ENCODE measurements at regions not wholly inside any gene's neighbourhood (a gene's known extent, or its start where the extent isn't known, plus 50 kb on each side); places are given as distances from the start of the nearest gene placed in this dataset.

DNA sequence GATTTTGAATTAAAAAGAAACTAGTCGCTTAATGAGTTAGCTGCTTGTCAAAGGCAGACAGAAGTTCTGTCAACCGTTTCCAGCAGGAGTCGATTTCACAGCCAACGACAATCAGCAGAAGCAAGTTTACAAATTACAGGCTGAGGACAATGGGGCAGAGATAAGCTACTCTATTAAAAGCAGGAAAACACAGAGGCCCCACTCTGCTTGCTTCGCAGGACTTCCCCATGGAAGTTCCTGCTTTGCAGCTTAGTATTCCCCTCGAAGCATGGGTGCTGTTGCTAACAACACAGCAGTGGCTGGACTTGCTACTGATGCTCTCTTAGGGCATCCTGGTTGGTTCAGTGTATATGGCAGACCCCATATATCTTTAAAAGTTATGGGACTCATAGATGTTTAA, 50.8 kb upstream of the KLF6 start (continued):
- TF ChIP-seq, protein P1, sequence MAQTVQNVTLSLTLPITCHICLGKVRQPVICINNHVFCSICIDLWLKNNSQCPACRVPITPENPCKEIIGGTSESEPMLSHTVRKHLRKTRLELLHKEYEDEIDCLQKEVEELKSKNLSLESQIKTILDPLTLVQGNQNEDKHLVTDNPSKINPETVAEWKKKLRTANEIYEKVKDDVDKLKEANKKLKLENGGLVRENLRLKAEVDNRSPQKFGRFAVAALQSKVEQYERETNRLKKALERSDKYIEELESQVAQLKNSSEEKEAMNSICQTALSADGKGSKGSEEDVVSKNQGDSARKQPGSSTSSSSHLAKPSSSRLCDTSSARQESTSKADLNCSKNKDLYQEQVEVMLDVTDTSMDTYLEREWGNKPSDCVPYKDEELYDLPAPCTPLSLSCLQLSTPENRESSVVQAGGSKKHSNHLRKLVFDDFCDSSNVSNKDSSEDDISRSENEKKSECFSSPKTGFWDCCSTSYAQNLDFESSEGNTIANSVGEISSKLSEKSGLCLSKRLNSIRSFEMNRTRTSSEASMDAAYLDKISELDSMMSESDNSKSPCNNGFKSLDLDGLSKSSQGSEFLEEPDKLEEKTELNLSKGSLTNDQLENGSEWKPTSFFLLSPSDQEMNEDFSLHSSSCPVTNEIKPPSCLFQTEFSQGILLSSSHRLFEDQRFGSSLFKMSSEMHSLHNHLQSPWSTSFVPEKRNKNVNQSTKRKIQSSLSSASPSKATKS (CRISPR knock-in tag; IDR thresholded peaks at IDR 0.05), result no peak
- TF ChIP-seq STAG1 (CRISPR knock-in tag; IDR thresholded peaks at IDR 0.05; ENCODE audit: borderline replicate concordance) (no peak), RBM22 (IDR thresholded peaks at IDR 0.05; ENCODE audit: low read depth, low read length, poor library complexity, severe bottlenecking) (no peak), RUNX1 (IDR thresholded peaks at IDR 0.05; ENCODE audit: low read depth) (no peak), TCF3 (CRISPR knock-in tag; IDR thresholded peaks at IDR 0.05) (peak; percentile 46), MTA2 (IDR thresholded peaks at IDR 0.05; ENCODE audit: low read depth) (no peak), KLF16 (IDR thresholded peaks at IDR 0.05) (no peak), ZC3H11A (IDR thresholded peaks at IDR 0.05; ENCODE audit: low read depth, low read length) (no peak), ZC3H8 (IDR thresholded peaks at IDR 0.05) (no peak), BDP1 (IDR thresholded peaks at IDR 0.05; ENCODE audit: insufficient read depth, insufficient read length) (no peak), DACH1 (IDR thresholded peaks at IDR 0.05; ENCODE audit: partially characterized antibody) (no peak)
- TF ChIP-seq, protein P2, sequence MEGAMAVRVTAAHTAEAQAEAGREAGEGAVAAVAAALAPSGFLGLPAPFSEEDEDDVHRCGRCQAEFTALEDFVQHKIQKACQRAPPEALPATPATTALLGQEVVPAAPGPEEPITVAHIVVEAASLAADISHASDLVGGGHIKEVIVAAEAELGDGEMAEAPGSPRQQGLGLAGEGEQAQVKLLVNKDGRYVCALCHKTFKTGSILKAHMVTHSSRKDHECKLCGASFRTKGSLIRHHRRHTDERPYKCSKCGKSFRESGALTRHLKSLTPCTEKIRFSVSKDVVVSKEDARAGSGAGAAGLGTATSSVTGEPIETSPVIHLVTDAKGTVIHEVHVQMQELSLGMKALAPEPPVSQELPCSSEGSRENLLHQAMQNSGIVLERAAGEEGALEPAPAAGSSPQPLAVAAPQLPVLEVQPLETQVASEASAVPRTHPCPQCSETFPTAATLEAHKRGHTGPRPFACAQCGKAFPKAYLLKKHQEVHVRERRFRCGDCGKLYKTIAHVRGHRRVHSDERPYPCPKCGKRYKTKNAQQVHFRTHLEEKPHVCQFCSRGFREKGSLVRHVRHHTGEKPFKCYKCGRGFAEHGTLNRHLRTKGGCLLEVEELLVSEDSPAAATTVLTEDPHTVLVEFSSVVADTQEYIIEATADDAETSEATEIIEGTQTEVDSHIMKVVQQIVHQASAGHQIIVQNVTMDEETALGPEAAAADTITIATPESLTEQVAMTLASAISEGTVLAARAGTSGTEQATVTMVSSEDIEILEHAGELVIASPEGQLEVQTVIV (CRISPR knock-in tag; IDR thresholded peaks at IDR 0.05; ENCODE audit: borderline replicate concordance), result no peak
- TF ChIP-seq, protein P3, sequence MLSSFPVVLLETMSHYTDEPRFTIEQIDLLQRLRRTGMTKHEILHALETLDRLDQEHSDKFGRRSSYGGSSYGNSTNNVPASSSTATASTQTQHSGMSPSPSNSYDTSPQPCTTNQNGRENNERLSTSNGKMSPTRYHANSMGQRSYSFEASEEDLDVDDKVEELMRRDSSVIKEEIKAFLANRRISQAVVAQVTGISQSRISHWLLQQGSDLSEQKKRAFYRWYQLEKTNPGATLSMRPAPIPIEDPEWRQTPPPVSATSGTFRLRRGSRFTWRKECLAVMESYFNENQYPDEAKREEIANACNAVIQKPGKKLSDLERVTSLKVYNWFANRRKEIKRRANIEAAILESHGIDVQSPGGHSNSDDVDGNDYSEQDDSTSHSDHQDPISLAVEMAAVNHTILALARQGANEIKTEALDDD (IDR thresholded peaks at IDR 0.05), result peak; percentile 84
- TF ChIP-seq, protein P4, sequence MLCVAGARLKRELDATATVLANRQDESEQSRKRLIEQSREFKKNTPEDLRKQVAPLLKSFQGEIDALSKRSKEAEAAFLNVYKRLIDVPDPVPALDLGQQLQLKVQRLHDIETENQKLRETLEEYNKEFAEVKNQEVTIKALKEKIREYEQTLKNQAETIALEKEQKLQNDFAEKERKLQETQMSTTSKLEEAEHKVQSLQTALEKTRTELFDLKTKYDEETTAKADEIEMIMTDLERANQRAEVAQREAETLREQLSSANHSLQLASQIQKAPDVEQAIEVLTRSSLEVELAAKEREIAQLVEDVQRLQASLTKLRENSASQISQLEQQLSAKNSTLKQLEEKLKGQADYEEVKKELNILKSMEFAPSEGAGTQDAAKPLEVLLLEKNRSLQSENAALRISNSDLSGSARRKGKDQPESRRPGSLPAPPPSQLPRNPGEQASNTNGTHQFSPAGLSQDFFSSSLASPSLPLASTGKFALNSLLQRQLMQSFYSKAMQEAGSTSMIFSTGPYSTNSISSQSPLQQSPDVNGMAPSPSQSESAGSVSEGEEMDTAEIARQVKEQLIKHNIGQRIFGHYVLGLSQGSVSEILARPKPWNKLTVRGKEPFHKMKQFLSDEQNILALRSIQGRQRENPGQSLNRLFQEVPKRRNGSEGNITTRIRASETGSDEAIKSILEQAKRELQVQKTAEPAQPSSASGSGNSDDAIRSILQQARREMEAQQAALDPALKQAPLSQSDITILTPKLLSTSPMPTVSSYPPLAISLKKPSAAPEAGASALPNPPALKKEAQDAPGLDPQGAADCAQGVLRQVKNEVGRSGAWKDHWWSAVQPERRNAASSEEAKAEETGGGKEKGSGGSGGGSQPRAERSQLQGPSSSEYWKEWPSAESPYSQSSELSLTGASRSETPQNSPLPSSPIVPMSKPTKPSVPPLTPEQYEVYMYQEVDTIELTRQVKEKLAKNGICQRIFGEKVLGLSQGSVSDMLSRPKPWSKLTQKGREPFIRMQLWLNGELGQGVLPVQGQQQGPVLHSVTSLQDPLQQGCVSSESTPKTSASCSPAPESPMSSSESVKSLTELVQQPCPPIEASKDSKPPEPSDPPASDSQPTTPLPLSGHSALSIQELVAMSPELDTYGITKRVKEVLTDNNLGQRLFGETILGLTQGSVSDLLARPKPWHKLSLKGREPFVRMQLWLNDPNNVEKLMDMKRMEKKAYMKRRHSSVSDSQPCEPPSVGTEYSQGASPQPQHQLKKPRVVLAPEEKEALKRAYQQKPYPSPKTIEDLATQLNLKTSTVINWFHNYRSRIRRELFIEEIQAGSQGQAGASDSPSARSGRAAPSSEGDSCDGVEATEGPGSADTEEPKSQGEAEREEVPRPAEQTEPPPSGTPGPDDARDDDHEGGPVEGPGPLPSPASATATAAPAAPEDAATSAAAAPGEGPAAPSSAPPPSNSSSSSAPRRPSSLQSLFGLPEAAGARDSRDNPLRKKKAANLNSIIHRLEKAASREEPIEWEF (CRISPR knock-in tag; IDR thresholded peaks at IDR 0.05), result no peak
- TF ChIP-seq, protein P5, sequence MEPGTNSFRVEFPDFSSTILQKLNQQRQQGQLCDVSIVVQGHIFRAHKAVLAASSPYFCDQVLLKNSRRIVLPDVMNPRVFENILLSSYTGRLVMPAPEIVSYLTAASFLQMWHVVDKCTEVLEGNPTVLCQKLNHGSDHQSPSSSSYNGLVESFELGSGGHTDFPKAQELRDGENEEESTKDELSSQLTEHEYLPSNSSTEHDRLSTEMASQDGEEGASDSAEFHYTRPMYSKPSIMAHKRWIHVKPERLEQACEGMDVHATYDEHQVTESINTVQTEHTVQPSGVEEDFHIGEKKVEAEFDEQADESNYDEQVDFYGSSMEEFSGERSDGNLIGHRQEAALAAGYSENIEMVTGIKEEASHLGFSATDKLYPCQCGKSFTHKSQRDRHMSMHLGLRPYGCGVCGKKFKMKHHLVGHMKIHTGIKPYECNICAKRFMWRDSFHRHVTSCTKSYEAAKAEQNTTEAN (CRISPR knock-in tag; IDR thresholded peaks at IDR 0.05), result no peak
- TF ChIP-seq, protein P6, sequence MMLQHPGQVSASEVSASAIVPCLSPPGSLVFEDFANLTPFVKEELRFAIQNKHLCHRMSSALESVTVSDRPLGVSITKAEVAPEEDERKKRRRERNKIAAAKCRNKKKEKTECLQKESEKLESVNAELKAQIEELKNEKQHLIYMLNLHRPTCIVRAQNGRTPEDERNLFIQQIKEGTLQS (IDR thresholded peaks at IDR 0.05), result no peak
- TF ChIP-seq, protein P6 (CRISPR knock-in tag; conservative IDR thresholded peaks at IDR 0.05), result no peak

Data from K562 (cell line).